Kidney (tissue), 13 donors: ENCODE measurements at regions not wholly inside any gene's neighbourhood (a gene's known extent, or its start where the extent isn't known, plus 50 kb on each side); places are given as distances from the start of the nearest gene placed in this dataset.

Experiments
- DNase-seq, 5 donors: peaks; one replicate each; pipeline ENCODE4 v3.0.0-alpha.2; 2013 to 2020
- FAIRE-seq: peaks from 2 replicates; lab custom pipeline; 2012; peaks lifted over from hg19 to GRCh38; lab: Jason Lieb, UNC
- H3K27ac ChIP-seq, 2 donors: one replicate each; pipeline ENCODE4 v1.7.0; 2013; ENCODE audit warnings: low read depth in 2 of 2, low read length in 2 of 2, inconsistent platforms in 1 of 2
- H3K27me3 ChIP-seq: one replicate; pipeline ENCODE4 v1.7.1; 2013; ENCODE audit warnings: low read length, inconsistent platforms; ENCODE audit not compliant: control insufficient read depth, insufficient read depth
- H3K36me3 ChIP-seq, 3 donors: one replicate each; pipeline versions ENCODE4 v1.7.0 to v1.7.1; 2013; ENCODE audit warnings: low read length in 3 of 3, control low read depth in 1 of 3, inconsistent platforms in 1 of 3; ENCODE audit not compliant: insufficient read depth in 3 of 3, control insufficient read depth in 2 of 3
- H3K4me1 ChIP-seq, 3 donors: one replicate each; pipeline versions ENCODE4 v1.7.0 to v1.7.1; 2013; ENCODE audit warnings: low read length in 3 of 3, inconsistent platforms in 1 of 3, low read depth in 1 of 3; ENCODE audit not compliant: control insufficient read depth in 2 of 3, insufficient read depth in 2 of 3
- H3K4me3 ChIP-seq, 3 donors: one replicate each; pipeline versions ENCODE4 v1.7.0 to v1.8.1; 2013; ENCODE audit warnings: low read length in 3 of 3, control low read depth in 1 of 3, inconsistent platforms in 1 of 3
- H3K9ac ChIP-seq, 3 donors: one replicate each; pipeline versions ENCODE4 v1.7.0 to v1.7.1; 2013; ENCODE audit warnings: low read length in 3 of 3, control low read depth in 1 of 3, inconsistent platforms in 1 of 3
- H3K9me3 ChIP-seq, 3 donors: one replicate each; pipeline versions ENCODE4 v1.7.0 to v1.7.1; 2013; ENCODE audit warnings: low read length in 3 of 3, control low read depth in 1 of 3, inconsistent platforms in 1 of 3; ENCODE audit not compliant: control insufficient read depth in 2 of 3, insufficient read depth in 1 of 3
- intact Hi-C: fragments of 100-400 bp; cut with DNase I; formaldehyde crosslinking; loops from one replicate; pipeline ENCODE4 v1.11.1; 2022
- TF ChIP-seq, protein P1 (sequence below): IDR thresholded peaks from 3 replicates; pipeline ENCODE4 v1.5.1; 2012; ENCODE audit warnings: mild to moderate bottlenecking, moderate library complexity, borderline replicate concordance; ENCODE audit not compliant: insufficient read depth; ENCODE audit errors: extremely low read depth
- donor health status: control.
- donor health status: control.
- donor health status: control.
- donor health status: control.
- donor health status: control.
- donor health status: DM: yes; HTN: yes; CAD: no.
- donor health status: Normal renal cell carcinoma (clear cell type).

DNA sequence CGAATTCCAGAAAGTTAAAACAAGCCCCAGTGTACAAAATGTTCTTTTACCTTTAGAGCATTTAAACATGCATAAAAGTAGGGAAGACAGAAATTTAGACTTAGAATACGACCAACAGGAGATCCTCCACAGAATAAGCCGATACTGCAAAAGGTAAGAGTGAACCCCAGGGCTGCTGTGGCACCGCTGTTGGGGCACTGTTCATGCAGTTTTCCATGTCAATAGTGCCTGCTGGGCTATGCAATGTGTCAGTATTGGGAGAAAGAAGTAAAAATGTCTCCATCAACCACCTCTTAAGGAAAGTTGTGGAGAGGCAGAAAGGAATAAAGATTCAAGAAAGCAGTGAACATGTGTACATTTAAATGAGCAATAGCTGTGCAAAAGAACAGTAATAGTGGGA is 326.5 kb upstream of the SEMA3C start:
- H3K9me3 ChIP-seq = no peaks in the 10 kb centered on the region
- no peak for FAIRE-seq
- no peaks in the 10 kb centered on the region for H3K4me1 ChIP-seq
- no peak for DNase-seq
- intact Hi-C loops = no loop called here
- H3K27ac ChIP-seq = no peak overlapping the region
- no peaks in the 10 kb centered on the region for H3K36me3 ChIP-seq
- H3K9ac ChIP-seq = no peak overlapping the region
- no peak overlapping the region for H3K4me3 ChIP-seq
- TF ChIP-seq, protein P1, sequence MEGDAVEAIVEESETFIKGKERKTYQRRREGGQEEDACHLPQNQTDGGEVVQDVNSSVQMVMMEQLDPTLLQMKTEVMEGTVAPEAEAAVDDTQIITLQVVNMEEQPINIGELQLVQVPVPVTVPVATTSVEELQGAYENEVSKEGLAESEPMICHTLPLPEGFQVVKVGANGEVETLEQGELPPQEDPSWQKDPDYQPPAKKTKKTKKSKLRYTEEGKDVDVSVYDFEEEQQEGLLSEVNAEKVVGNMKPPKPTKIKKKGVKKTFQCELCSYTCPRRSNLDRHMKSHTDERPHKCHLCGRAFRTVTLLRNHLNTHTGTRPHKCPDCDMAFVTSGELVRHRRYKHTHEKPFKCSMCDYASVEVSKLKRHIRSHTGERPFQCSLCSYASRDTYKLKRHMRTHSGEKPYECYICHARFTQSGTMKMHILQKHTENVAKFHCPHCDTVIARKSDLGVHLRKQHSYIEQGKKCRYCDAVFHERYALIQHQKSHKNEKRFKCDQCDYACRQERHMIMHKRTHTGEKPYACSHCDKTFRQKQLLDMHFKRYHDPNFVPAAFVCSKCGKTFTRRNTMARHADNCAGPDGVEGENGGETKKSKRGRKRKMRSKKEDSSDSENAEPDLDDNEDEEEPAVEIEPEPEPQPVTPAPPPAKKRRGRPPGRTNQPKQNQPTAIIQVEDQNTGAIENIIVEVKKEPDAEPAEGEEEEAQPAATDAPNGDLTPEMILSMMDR = no peak
- no peaks in the 10 kb centered on the region for H3K27me3 ChIP-seq

DNA sequence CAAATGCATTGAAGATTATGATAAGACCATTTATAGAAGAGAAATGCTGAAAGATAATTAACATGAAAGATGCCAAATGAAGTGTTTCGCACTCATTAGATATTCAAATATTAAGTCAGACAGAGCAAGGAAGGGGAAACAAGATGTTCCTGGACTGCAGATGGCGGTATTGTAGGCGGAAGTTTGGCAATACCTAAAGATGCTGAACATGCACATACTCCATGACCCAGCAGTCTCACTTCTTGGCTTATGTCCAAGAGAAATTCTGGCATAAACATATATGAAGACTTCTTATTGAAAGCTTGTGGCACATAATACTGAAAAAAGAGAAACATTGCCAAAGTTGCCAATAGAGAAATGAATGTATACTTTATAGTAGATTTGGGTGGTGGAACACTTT is 325.4 kb upstream of the SEMA3C start:
- H3K36me3 ChIP-seq = no peaks in the 10 kb centered on the region
- DNase-seq (peak in 1 of 5 donors; percentile 12), FAIRE-seq (no peak)
- H3K9ac ChIP-seq = no peak overlapping the region
- no peaks in the 10 kb centered on the region for H3K9me3 ChIP-seq
- no peaks in the 10 kb centered on the region for H3K4me1 ChIP-seq
- TF ChIP-seq, protein P1 = no peak
- no peak overlapping the region for H3K27ac ChIP-seq
- no peak overlapping the region for H3K4me3 ChIP-seq
- H3K27me3 ChIP-seq = no peaks in the 10 kb centered on the region
- intact Hi-C loops = no loop called here

DNA sequence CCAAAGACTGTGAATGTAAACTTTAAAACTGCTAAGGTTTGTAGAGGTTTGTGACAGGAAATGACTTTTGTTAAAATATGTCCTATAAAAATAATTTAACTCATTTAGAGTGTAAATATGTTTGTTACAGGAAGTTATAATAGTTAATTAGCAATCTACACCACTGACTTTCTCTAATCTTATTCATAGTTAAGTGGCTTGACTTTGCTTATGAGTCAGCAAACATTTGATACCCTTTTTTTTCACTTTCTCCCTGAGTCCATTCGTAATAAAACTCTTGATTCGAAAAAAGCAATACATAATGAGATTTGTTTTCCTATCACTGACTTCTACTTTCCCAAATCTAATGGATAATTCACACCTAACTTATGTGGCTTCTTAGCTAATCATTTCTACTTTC is 317.7 kb upstream of the SEMA3C start:
- Histone ChIP-seq H3K9me3 (no peaks in the 10 kb centered on the region), H3K4me3 (no peak overlapping the region), H3K27me3 (no peaks in the 10 kb centered on the region), H3K36me3 (no peaks in the 10 kb centered on the region), H3K27ac (no peak overlapping the region), H3K4me1 (no peaks in the 10 kb centered on the region), H3K9ac (no peak overlapping the region)
- DNase-seq (no peak), FAIRE-seq (no peak)
- intact Hi-C loops = no loop called here
- TF ChIP-seq, protein P1 = no peak

DNA sequence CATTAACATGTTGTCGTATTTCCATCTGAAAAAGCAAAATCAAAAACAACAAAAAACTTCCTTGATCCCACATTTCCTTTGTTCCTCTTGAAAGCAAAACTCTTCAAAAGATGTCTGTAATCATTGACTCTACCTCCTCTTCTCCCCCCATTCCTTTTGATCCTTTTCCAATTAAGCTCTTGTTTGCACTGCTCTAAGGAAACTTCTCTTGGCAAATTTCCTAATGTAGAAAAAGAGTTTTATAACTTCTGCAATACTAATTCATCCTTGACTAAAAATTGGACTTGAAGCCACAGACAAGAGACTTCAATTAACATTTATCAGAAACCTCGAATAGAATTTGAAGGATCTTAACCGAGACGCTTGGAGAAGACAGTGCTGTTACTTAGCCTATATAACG is 317.1 kb upstream of the SEMA3C start:
- DNase-seq (no peak), FAIRE-seq (no peak)
- Histone ChIP-seq H3K4me3 (no peak overlapping the region), H3K9me3 (no peaks in the 10 kb centered on the region), H3K4me1 (no peaks in the 10 kb centered on the region), H3K9ac (no peak overlapping the region), H3K27ac (no peak overlapping the region), H3K36me3 (no peaks in the 10 kb centered on the region), H3K27me3 (no peaks in the 10 kb centered on the region)
- intact Hi-C loops = no loop called here
- TF ChIP-seq, protein P1 = no peak
